ENCODE measurements at regions not wholly inside any gene's neighbourhood (a gene's known extent, or its start where the extent isn't known, plus 50 kb on each side); places are given as distances from the start of the nearest gene placed in this dataset.

DNA sequence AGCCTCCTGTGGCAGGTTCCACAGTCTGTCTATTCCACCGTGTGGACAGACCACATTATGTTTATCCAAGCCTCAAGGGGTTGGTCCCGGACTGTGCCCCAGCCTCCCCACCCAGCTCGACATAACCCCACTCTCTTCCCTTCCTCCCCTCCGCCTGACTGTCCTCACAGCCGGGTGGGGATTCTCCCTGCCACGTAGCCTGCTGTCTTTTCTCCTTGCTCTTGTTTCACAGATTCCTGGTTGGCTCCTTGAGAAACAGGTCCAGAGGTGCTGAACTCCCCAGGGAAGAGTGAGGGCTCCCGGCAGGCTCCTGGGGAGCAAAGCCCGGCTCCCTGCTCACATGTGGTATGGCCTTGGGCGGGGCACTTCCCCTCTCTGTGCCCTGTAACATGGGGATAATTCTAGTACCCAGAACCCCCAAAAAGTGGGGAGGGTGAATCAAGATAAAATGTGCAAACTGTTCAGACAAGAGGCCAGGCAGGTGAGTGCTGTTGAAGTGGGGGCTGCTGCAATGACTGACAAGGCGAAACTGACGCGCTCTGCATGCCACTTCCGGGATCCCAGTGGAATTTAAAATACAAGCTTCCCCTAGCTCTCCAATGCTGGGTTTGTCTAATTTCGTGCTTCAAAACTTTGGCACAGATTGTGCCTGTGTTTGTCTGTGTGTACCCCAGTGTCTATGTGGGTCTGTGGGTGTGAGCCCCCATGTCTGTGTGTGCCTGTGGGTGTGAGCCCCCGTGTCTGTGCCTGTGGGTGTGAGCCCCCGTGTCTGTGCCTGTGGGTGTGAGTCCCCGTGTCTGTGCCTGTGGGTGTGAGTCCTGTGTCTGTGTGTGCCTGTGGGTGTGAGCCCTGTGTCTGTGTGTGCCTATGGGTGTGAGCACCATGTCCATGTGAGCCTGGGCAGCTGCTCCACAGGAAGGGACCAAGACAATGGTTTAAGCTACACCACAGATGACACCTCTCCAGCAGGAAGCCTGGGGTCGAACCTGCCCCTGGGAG is 160.6 kb upstream of the IQSEC1 start:
- Histone ChIP-seq H3K4me3 (ENCODE audit: insufficient read depth, low read length, poor library complexity, severe bottlenecking) (no peak overlapping the region), H3K9me3 (ENCODE audit: insufficient read depth, low read length) (no peaks in the 10 kb centered on the region), H3F3A (ENCODE audit: insufficient read depth) (no peaks in the 10 kb centered on the region), H3K9me2 (replicated peaks; ENCODE audit: insufficient read depth, low read length) (no peaks in the 10 kb centered on the region), H3K36me3 (ENCODE audit: low read length) (no peaks in the 10 kb centered on the region), H2AFZ (ENCODE audit: low read depth, low read length, severe bottlenecking) (no peak overlapping the region), H3K4me2 (ENCODE audit: low read depth, low read length, poor library complexity, severe bottlenecking) (no peak overlapping the region), H4K20me1 (ENCODE audit: low read depth, low read length) (no peaks in the 10 kb centered on the region), H3K27me3 (ENCODE audit: low read length) (no peaks in the 10 kb centered on the region), H3K9ac (ENCODE audit: low read length) (no peak overlapping the region), H3K27ac (ENCODE audit: low read depth, low read length) (no peak overlapping the region), H3K79me2 (ENCODE audit: insufficient read depth, low read length) (no peaks in the 10 kb centered on the region)
- TF ChIP-seq EZH2phosphoT487 (conservative IDR thresholded peaks at IDR 0.05; ENCODE audit: low read length) (no peak), CTCF (IDR thresholded peaks at IDR 0.05; ENCODE audit: insufficient read depth, low read length, poor library complexity, severe bottlenecking) (no peak)

DNA sequence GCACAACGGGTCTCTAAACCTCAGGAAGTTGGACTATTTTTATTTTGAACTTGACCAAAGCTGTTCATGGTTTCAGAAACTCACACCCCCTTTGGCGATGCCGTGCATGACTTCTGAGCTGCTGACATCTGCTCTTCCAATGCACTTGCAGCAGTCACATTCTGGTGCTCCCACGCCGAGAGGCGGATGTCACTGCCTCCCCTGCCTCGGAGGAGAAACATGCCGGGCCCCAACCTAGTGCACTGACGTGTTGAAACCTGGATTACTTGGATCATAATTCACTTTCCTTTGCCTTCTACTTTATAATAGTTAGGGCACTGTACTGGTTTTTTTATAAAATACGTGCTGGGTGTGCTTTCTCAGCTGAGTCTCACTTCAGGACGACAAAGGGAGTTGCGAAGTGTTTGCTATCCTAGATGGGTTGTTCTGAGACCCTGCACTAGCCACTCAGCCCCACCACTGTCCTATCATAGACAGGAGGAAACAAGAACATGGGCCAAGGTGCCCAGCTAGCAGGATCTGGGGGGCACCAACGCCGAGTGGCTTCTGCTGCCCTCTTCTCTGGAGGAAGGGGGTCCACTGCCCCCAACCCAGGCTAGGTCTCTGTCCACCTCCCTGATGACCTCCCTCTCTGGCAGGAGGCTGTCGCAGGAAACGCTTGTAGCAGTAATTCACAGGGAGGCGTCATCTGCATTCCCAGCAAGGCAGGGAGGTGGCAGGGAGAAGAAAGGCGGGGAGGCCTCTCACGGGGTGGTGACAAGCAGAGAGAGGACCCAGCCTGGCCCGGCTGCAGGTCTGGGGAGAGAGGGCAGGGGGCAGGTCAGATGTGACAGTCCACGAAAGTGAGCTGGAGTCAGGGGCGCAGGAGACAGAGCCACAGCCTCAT is 158.8 kb upstream of the IQSEC1 start:
- no peak overlapping the region for H3K4me2 ChIP-seq (ENCODE audit: low read depth, low read length, poor library complexity, severe bottlenecking)
- no peak overlapping the region for H2AFZ ChIP-seq (ENCODE audit: low read depth, low read length, severe bottlenecking)
- no peaks in the 10 kb centered on the region for H3K9me3 ChIP-seq (ENCODE audit: insufficient read depth, low read length)
- no peaks in the 10 kb centered on the region for H3K36me3 ChIP-seq (ENCODE audit: low read length)
- H3K27me3 ChIP-seq (ENCODE audit: low read length) = no peaks in the 10 kb centered on the region
- TF ChIP-seq EZH2phosphoT487 (conservative IDR thresholded peaks at IDR 0.05; ENCODE audit: low read length) = no peak
- TF ChIP-seq CTCF (IDR thresholded peaks at IDR 0.05; ENCODE audit: insufficient read depth, low read length, poor library complexity, severe bottlenecking) = no peak
- H3K9ac ChIP-seq (ENCODE audit: low read length) = no peak overlapping the region
- no peaks in the 10 kb centered on the region for H3K79me2 ChIP-seq (ENCODE audit: insufficient read depth, low read length)
- H3K9me2 ChIP-seq (replicated peaks; ENCODE audit: insufficient read depth, low read length) = no peaks in the 10 kb centered on the region
- no peaks in the 10 kb centered on the region for H3F3A ChIP-seq (ENCODE audit: insufficient read depth)
- no peaks in the 10 kb centered on the region for H4K20me1 ChIP-seq (ENCODE audit: low read depth, low read length)
- H3K4me3 ChIP-seq (ENCODE audit: insufficient read depth, low read length, poor library complexity, severe bottlenecking) = no peak overlapping the region
- H3K27ac ChIP-seq (ENCODE audit: low read depth, low read length) = no peak overlapping the region

DNA sequence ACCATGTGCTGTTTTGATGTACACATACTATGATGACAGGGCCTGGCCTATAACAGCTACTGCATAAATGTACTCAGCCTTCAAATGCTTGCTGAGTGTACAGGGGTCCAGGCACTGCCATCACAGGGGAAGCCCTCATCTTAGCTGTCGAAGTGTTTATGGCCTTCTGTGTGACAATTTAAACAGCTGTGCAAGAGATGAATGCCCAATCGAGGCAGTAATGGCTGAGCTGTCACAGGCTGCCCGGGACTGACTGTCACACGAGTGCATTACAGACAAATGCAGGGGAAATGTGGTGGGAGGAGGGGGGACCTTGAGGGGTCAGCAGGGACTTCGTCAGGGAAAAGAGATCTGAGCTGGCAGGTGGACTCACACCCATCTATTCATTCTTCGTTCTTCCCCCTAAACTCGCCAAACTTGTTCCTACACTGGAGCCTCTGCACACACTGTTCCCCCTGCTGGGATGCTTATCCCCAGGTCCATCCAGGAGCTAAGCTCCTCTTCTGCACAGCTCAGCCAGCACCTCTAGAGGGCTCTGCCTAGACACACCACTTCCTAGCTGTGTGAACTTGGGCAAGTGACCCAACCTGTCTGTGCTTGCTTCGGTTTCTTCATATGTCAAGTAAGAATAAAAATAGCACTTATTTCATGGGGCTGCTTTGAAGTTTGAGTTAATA is 156.2 kb upstream of the IQSEC1 start:
- no peaks in the 10 kb centered on the region for H3K9me2 ChIP-seq (replicated peaks; ENCODE audit: insufficient read depth, low read length)
- no peaks in the 10 kb centered on the region for H4K20me1 ChIP-seq (ENCODE audit: low read depth, low read length)
- no peak overlapping the region for H2AFZ ChIP-seq (ENCODE audit: low read depth, low read length, severe bottlenecking)
- no peaks in the 10 kb centered on the region for H3K36me3 ChIP-seq (ENCODE audit: low read length)
- no peak overlapping the region for H3K4me2 ChIP-seq (ENCODE audit: low read depth, low read length, poor library complexity, severe bottlenecking)
- H3F3A ChIP-seq (ENCODE audit: insufficient read depth) = no peaks in the 10 kb centered on the region
- no peaks in the 10 kb centered on the region for H3K79me2 ChIP-seq (ENCODE audit: insufficient read depth, low read length)
- TF ChIP-seq CTCF (IDR thresholded peaks at IDR 0.05; ENCODE audit: insufficient read depth, low read length, poor library complexity, severe bottlenecking) (no peak), EZH2phosphoT487 (conservative IDR thresholded peaks at IDR 0.05; ENCODE audit: low read length) (no peak)
- no peak overlapping the region for H3K9ac ChIP-seq (ENCODE audit: low read length)
- no peak overlapping the region for H3K4me3 ChIP-seq (ENCODE audit: insufficient read depth, low read length, poor library complexity, severe bottlenecking)
- no peak overlapping the region for H3K27ac ChIP-seq (ENCODE audit: low read depth, low read length)
- H3K9me3 ChIP-seq (ENCODE audit: insufficient read depth, low read length) = no peaks in the 10 kb centered on the region
- H3K27me3 ChIP-seq (ENCODE audit: low read length) = no peaks in the 10 kb centered on the region

All from SU-DHL-6 (cell line).